ENCODE measurements at regions not wholly inside any gene's neighbourhood (a gene's known extent, or its start where the extent isn't known, plus 50 kb on each side); places are given as distances from the start of the nearest gene placed in this dataset.

DNA sequence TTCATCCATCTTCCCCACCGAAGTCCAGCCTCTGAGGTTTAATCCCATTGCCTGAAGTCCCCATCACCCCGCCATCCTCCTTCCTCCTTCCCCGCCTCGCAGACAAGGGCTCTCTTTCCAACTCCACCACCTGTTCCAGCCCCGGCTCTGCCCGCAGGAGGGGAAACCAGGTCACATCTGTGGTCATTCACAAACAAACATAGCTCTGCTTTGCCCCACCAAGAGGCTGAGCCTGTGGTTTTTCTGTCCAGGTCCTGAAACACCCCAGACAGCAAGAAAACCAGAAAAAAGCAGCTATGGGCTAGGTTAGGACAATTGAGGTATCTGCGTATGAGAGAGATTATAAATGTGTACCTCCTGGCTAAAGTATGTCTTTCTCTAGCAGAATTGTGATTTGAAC, 144.7 kb downstream of the GLI2 start:
- Histone ChIP-seq H3K4me3 (ENCODE audit: low read depth, low read length) (no peak overlapping the region), H3K27me3 (ENCODE audit: control insufficient read depth, insufficient read depth, low read length) (peaks cover 3% of the 10 kb centered on the region)
- no peak for FAIRE-seq

DNA sequence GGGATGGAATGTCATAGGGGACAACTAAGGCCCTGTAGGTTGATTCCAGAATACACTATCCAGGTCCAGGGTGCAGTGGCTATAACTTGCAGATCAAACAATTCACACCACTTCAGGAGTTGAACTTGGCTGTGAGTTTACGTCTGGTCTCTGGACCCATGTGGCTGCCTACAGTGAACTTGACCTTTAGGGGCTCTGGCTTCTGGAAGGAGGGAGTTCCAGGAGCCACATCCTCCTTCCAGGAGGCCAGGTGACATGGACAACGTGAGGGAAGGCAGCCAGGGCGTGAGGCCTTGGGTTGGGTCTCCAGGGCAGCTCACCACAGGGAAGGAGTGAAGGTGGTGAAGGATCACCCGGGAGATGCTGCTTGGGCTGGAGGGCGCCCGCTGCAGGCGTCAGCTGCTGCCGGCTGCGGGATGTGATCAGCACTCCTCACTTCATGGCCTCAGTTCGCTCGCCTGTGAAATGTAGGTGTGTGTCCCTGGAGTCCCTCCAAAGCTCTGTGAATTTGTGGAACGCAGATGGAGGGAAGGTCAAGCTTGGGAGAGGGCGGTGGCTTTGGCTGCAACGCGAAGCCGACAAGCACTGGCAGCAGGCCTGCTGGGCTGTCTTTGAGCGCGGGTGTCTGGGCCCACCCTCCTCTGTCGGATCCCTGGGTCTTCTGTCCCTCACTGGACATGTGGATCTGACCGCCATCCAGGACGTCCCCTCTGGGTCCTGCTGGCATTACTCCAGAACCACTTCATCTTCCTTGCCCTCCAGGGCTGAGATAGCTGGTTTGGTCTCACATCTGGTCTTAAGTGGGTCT, 146.5 kb downstream of the GLI2 start:
- peaks cover 3% of the 10 kb centered on the region for H3K27me3 ChIP-seq (ENCODE audit: control insufficient read depth, insufficient read depth, low read length)
- FAIRE-seq, result peak; percentile 18

More for the DNA sequence above, 144.7 kb downstream of the GLI2 start:
- no peak for DNase-seq (ENCODE audit: low read depth)
- no peaks in the 10 kb centered on the region for H3K36me3 ChIP-seq (ENCODE audit: control insufficient read depth, insufficient read depth, low read length)
- TF ChIP-seq, protein P1, sequence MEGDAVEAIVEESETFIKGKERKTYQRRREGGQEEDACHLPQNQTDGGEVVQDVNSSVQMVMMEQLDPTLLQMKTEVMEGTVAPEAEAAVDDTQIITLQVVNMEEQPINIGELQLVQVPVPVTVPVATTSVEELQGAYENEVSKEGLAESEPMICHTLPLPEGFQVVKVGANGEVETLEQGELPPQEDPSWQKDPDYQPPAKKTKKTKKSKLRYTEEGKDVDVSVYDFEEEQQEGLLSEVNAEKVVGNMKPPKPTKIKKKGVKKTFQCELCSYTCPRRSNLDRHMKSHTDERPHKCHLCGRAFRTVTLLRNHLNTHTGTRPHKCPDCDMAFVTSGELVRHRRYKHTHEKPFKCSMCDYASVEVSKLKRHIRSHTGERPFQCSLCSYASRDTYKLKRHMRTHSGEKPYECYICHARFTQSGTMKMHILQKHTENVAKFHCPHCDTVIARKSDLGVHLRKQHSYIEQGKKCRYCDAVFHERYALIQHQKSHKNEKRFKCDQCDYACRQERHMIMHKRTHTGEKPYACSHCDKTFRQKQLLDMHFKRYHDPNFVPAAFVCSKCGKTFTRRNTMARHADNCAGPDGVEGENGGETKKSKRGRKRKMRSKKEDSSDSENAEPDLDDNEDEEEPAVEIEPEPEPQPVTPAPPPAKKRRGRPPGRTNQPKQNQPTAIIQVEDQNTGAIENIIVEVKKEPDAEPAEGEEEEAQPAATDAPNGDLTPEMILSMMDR (IDR thresholded peaks at IDR 0.05; ENCODE audit: insufficient read depth, low read length, severe bottlenecking), result no peak

GRCh38 chr2:120883607-120884440, 148.2 kb downstream of the GLI2 start:
- FAIRE-seq (no peak), DNase-seq (ENCODE audit: low read depth) (no peak)
- TF ChIP-seq, protein P1 (IDR thresholded peaks at IDR 0.05; ENCODE audit: insufficient read depth, low read length, severe bottlenecking), result no peak
- Histone ChIP-seq H3K36me3 (ENCODE audit: control insufficient read depth, insufficient read depth, low read length) (no peaks in the 10 kb centered on the region), H3K4me3 (ENCODE audit: low read depth, low read length) (no peak overlapping the region), H3K27me3 (ENCODE audit: control insufficient read depth, insufficient read depth, low read length) (peaks cover 3% of the 10 kb centered on the region)

More for the DNA sequence above, 146.5 kb downstream of the GLI2 start:
- TF ChIP-seq, protein P1 (IDR thresholded peaks at IDR 0.05; ENCODE audit: insufficient read depth, low read length, severe bottlenecking), result no peak
- H3K36me3 ChIP-seq (ENCODE audit: control insufficient read depth, insufficient read depth, low read length), result no peaks in the 10 kb centered on the region
- H3K4me3 ChIP-seq (ENCODE audit: low read depth, low read length), result no peak overlapping the region
- no peak for DNase-seq (ENCODE audit: low read depth)

GRCh38 chr2:120884472-120885290, 149.0 kb downstream of the GLI2 start:
- Histone ChIP-seq H3K4me3 (ENCODE audit: low read depth, low read length) (no peak overlapping the region), H3K36me3 (ENCODE audit: control insufficient read depth, insufficient read depth, low read length) (no peaks in the 10 kb centered on the region), H3K27me3 (ENCODE audit: control insufficient read depth, insufficient read depth, low read length) (peaks cover 3% of the 10 kb centered on the region)
- TF ChIP-seq, protein P1 (IDR thresholded peaks at IDR 0.05; ENCODE audit: insufficient read depth, low read length, severe bottlenecking), result no peak
- no peak for FAIRE-seq
- no peak for DNase-seq (ENCODE audit: low read depth)

DNA sequence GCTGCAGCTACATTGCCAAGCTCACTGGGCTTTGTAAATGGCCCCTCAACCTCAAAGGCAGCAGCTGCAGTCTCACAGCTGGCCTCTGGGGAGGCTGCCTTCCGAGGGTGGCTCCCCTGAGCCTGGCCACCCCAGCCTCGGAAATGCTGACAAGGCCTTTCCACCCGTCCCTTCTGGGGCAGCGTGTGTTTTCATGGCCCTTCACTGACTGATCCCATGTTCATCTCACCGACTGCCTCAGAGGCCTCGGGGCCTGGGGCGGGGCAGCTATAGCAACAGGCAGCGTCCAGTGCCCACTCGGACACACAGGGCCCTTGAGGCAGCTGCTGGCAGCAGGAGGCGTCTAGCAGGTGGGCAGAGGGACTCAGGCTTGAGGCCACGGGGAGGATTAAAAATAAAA, 149.7 kb downstream of the GLI2 start:
- Histone ChIP-seq H3K36me3 (ENCODE audit: control insufficient read depth, insufficient read depth, low read length) (no peaks in the 10 kb centered on the region), H3K27me3 (ENCODE audit: control insufficient read depth, insufficient read depth, low read length) (peaks cover 3% of the 10 kb centered on the region), H3K4me3 (ENCODE audit: low read depth, low read length) (no peak overlapping the region)
- no peak for FAIRE-seq
- TF ChIP-seq, protein P1 (IDR thresholded peaks at IDR 0.05; ENCODE audit: insufficient read depth, low read length, severe bottlenecking), result no peak
- DNase-seq (ENCODE audit: low read depth), result no peak
